Dedifferentiated amniotic fluid mesenchymal stem cell (primary cell): ENCODE measurements at regions not wholly inside any gene's neighbourhood (a gene's known extent, or its start where the extent isn't known, plus 50 kb on each side); places are given as distances from the start of the nearest gene placed in this dataset.

Source experiments
- DNase-seq: peaks from one replicate; pipeline ENCODE4 v3.0.0-alpha.2; 2016; ENCODE audit errors: extremely low spot score

GRCh38 chr7:35386816-35387706, 133.2 kb upstream of the TBX20 start:
- no peak for DNase-seq

- DNase-seq: no peak
Observed at GRCh38 chr7:35386082-35386815, 132.3 kb upstream of the TBX20 start.

GRCh38 chr7:35384761-35385700, 131.1 kb upstream of the TBX20 start:
- no peak for DNase-seq

GRCh38 chr7:35380739-35381224, 126.9 kb upstream of the TBX20 start:
- DNase-seq: no peak

- DNase-seq: no peak
Observed at GRCh38 chr7:35379481-35379880, 125.6 kb upstream of the TBX20 start.

- no peak for DNase-seq
Observed at GRCh38 chr7:35375516-35375915, 121.6 kb upstream of the TBX20 start.

- DNase-seq: no peak
Observed at GRCh38 chr7:35374858-35375257, 121.0 kb upstream of the TBX20 start.

- DNase-seq: no peak
Observed at GRCh38 chr7:35371221-35371620, 117.3 kb upstream of the TBX20 start.

- no peak for DNase-seq
Observed at GRCh38 chr7:35370687-35371086, 116.8 kb upstream of the TBX20 start.

GRCh38 chr7:35366167-35367155, 112.6 kb upstream of the TBX20 start:
- DNase-seq: no peak

- DNase-seq: no peak
Observed at GRCh38 chr7:35365523-35365922, 111.6 kb upstream of the TBX20 start.

GRCh38 chr7:35362341-35362740, 108.4 kb upstream of the TBX20 start:
- no peak for DNase-seq

- DNase-seq: no peak
Observed at GRCh38 chr7:35359423-35359822, 105.5 kb upstream of the TBX20 start.

GRCh38 chr7:35356495-35356894, 102.6 kb upstream of the TBX20 start:
- DNase-seq: no peak

GRCh38 chr7:35355911-35356310, 102.0 kb upstream of the TBX20 start:
- DNase-seq: no peak

- DNase-seq: no peak
Observed at GRCh38 chr7:35355199-35355598, 101.3 kb upstream of the TBX20 start.

GRCh38 chr7:35353481-35353880, 99.6 kb upstream of the TBX20 start:
- DNase-seq: no peak

GRCh38 chr7:35351466-35351865, 97.6 kb upstream of the TBX20 start:
- no peak for DNase-seq

GRCh38 chr7:35348611-35349400, 94.9 kb upstream of the TBX20 start:
- no peak for DNase-seq

- no peak for DNase-seq
Observed at GRCh38 chr7:35342786-35343185, 88.9 kb upstream of the TBX20 start.
